IMR-90 (cell line): ENCODE measurements at regions not wholly inside any gene's neighbourhood (a gene's known extent, or its start where the extent isn't known, plus 50 kb on each side); places are given as distances from the start of the nearest gene placed in this dataset.

Source experiments
- ATAC-seq: fragments of 200-7000 bp; cut with Tn5 transposase; 2 replicates; pipeline ENCODE4 v1.9.1; 2020; ENCODE audit warnings: low read depth, mild to moderate bottlenecking, moderate library complexity
- BruUV-seq: library from RNA; stranded (reverse); fragments of 400-500 nt; replicated peaks from 2 replicates; lab custom pipeline; 2021; lab: Mats Ljungman, UMichigan
- CTCF ChIA-PET: fragments of 300-600 bp; formaldehyde crosslinking; extraction: SDS; loops from one replicate; lab custom pipeline; 2021; ENCODE audit warnings: antibody characterized with exemption; lab: Yijun Ruan, JAX
- POLR2A ChIA-PET: fragments of 300-600 bp; sonication (Branson Sonifier 250); formaldehyde crosslinking; loops from one replicate; lab custom pipeline; 2022; ENCODE audit warnings: antibody characterized with exemption; ENCODE audit not compliant: unreplicated experiment; lab: Charles Lee
- DNase-seq: peaks from one replicate; pipeline ENCODE4 v3.0.0; 2013
- H2AFZ ChIP-seq: replicated peaks from 2 replicates; pipeline ENCODE3; 2013; ENCODE audit warnings: low read length, mild to moderate bottlenecking; ENCODE audit not compliant: poor library complexity
- H2AK5ac ChIP-seq: 2 replicates; pipeline ENCODE4 v1.6.1; 2013; ENCODE audit warnings: low read depth, low read length, inconsistent platforms
- H2AK9ac ChIP-seq: replicated peaks from 2 replicates; pipeline ENCODE3; 2013; ENCODE audit warnings: mild to moderate bottlenecking, low read depth, low read length, moderate library complexity; ENCODE audit not compliant: poor library complexity
- H2BK120ac ChIP-seq: 2 replicates; pipeline ENCODE4 v1.6.1; 2013; ENCODE audit warnings: low read depth, low read length, inconsistent platforms
- H2BK15ac ChIP-seq: 3 replicates; pipeline ENCODE4 v1.6.1; 2013; ENCODE audit warnings: low read depth, low read length, inconsistent platforms
- H2BK20ac ChIP-seq: 2 replicates; pipeline ENCODE4 v1.6.1; 2013; ENCODE audit warnings: low read depth, mild to moderate bottlenecking, inconsistent platforms, low read length, moderate library complexity
- H2BK5ac ChIP-seq: 2 replicates; pipeline ENCODE4 v1.6.1; 2013; ENCODE audit warnings: mild to moderate bottlenecking, low read depth, low read length, inconsistent platforms; ENCODE audit not compliant: poor library complexity, severe bottlenecking
- H3K14ac ChIP-seq: replicated peaks from 2 replicates; pipeline ENCODE4 v1.6.1; 2013; ENCODE audit warnings: low read depth, low read length, inconsistent platforms
- H3K18ac ChIP-seq: 2 replicates; pipeline ENCODE4 v1.6.1; 2013; ENCODE audit warnings: low read depth, low read length, control low read depth
- H3K23ac ChIP-seq: 2 replicates; pipeline ENCODE4 v1.6.1; 2013; ENCODE audit warnings: low read depth, low read length, inconsistent platforms
- H3K27ac ChIP-seq: 2 replicates; pipeline ENCODE4 v1.5.1; 2013; ENCODE audit warnings: mild to moderate bottlenecking, control low read depth, low read length; ENCODE audit not compliant: insufficient read depth
- H3K27me3 ChIP-seq: 2 replicates; pipeline ENCODE4 v1.6.1; 2013; ENCODE audit warnings: low read length; ENCODE audit not compliant: control insufficient read depth, insufficient read depth
- H3K36me3 ChIP-seq: 2 replicates; pipeline ENCODE4 v1.6.1; 2013; ENCODE audit warnings: low read length, mixed read lengths; ENCODE audit not compliant: control insufficient read depth, insufficient read depth
- H3K4ac ChIP-seq: 2 replicates; pipeline ENCODE4 v1.6.1; 2013; ENCODE audit warnings: low read depth, low read length, inconsistent platforms
- H3K4me1 ChIP-seq: 2 replicates; pipeline ENCODE4 v1.6.1; 2013; ENCODE audit warnings: low read length, mixed read lengths; ENCODE audit not compliant: control insufficient read depth, insufficient read depth
- H3K4me2 ChIP-seq: 2 replicates; pipeline ENCODE4 v1.6.1; 2013; ENCODE audit warnings: low read depth, mild to moderate bottlenecking, control low read depth, low read length, moderate library complexity
- H3K4me3 ChIP-seq: 2 replicates; pipeline ENCODE4 v1.5.1; 2013; ENCODE audit warnings: low read depth, mild to moderate bottlenecking, control low read depth, low read length, moderate library complexity; ENCODE audit not compliant: insufficient read depth
- H3K56ac ChIP-seq: 2 replicates; pipeline ENCODE4 v1.6.1; 2013; ENCODE audit warnings: low read length, inconsistent platforms; ENCODE audit not compliant: insufficient read depth; ENCODE audit errors: extremely low read depth
- H3K79me1 ChIP-seq, 2 experiments: 2 replicates each; pipeline ENCODE4 v1.6.1; 2013; ENCODE audit warnings: low read length in 2 of 2, inconsistent platforms in 1 of 2, low read depth in 1 of 2
- H3K9ac ChIP-seq: 2 replicates; pipeline ENCODE4 v1.6.1; 2013; ENCODE audit warnings: low read depth, low read length, control low read depth
- H3K9me1 ChIP-seq: 2 replicates; pipeline ENCODE4 v1.6.1; 2013; ENCODE audit warnings: low read length, inconsistent platforms; ENCODE audit not compliant: insufficient read depth
- H3K9me3 ChIP-seq: 2 replicates; pipeline ENCODE4 v1.6.1; 2013; ENCODE audit warnings: low read length; ENCODE audit not compliant: control insufficient read depth, insufficient read depth
- H4K20me1 ChIP-seq: 2 replicates; pipeline ENCODE4 v1.6.1; 2013; ENCODE audit warnings: low read length, inconsistent platforms; ENCODE audit not compliant: insufficient read depth
- H4K5ac ChIP-seq: 2 replicates; pipeline ENCODE4 v1.6.1; 2013; ENCODE audit warnings: mild to moderate bottlenecking, low read depth, low read length, control low read depth
- H4K8ac ChIP-seq, 2 experiments: 2 replicates each; pipeline ENCODE4 v1.6.1; 2013; ENCODE audit warnings: low read depth in 2 of 2, low read length in 2 of 2, control low read depth in 1 of 2, inconsistent platforms in 1 of 2
- H4K91ac ChIP-seq: 2 replicates; pipeline ENCODE4 v1.6.1; 2013; ENCODE audit warnings: low read depth, low read length, inconsistent platforms; ENCODE audit not compliant: insufficient read depth
- BHLHE40 ChIP-seq: fragments of 150-350 bp; IDR thresholded peaks from 2 replicates; pipeline ENCODE4 v1.6.1; 2016; ENCODE audit warnings: mild to moderate bottlenecking, low read depth, low read length
- CEBPB ChIP-seq: IDR thresholded peaks from 2 replicates; pipeline ENCODE4 v1.6.1; 2012; ENCODE audit warnings: low read depth, low read length, improper control_type of control experiment
- CHD1 ChIP-seq: IDR thresholded peaks from 2 replicates; pipeline ENCODE4 v1.6.1; 2012; ENCODE audit warnings: low read depth, low read length, improper control_type of control experiment
- ELK1 ChIP-seq: fragments of 150-350 bp; IDR thresholded peaks from 2 replicates; pipeline ENCODE4 v1.6.1; 2016; ENCODE audit warnings: low read depth, mild to moderate bottlenecking, low read length, moderate library complexity, borderline replicate concordance
- FOS ChIP-seq: fragments of 150-350 bp; IDR thresholded peaks from 2 replicates; pipeline ENCODE4 v1.6.1; 2016; ENCODE audit warnings: low read depth, low read length
- MAFK ChIP-seq: IDR thresholded peaks from 2 replicates; pipeline ENCODE4 v1.6.1; 2012; ENCODE audit warnings: low read depth, low read length, improper control_type of control experiment
- MAZ ChIP-seq: IDR thresholded peaks from 2 replicates; pipeline ENCODE4 v1.6.1; 2012; ENCODE audit warnings: low read depth, mild to moderate bottlenecking, low read length, improper control_type of control experiment, moderate library complexity, borderline replicate concordance
- MXI1 ChIP-seq: IDR thresholded peaks from 2 replicates; pipeline ENCODE4 v1.6.1; 2012; ENCODE audit warnings: low read depth, mild to moderate bottlenecking, low read length, moderate library complexity, borderline replicate concordance
- NFE2L2 ChIP-seq: fragments of 150-350 bp; IDR thresholded peaks from 2 replicates; pipeline ENCODE4 v1.6.1; 2016; ENCODE audit warnings: low read depth, mild to moderate bottlenecking, low read length
- POLR2A ChIP-seq: IDR thresholded peaks from 2 replicates; pipeline ENCODE4 v1.6.1; 2012; ENCODE audit warnings: mild to moderate bottlenecking, low read depth, low read length
- RAD21 ChIP-seq: IDR thresholded peaks from 2 replicates; pipeline ENCODE4 v1.6.1; 2012; ENCODE audit warnings: low read length, improper control_type of control experiment
- RCOR1 ChIP-seq: IDR thresholded peaks from 2 replicates; pipeline ENCODE4 v1.6.1; 2012; ENCODE audit warnings: mild to moderate bottlenecking, low read length, improper control_type of control experiment; ENCODE audit not compliant: insufficient replicate concordance
- RFX5 ChIP-seq: IDR thresholded peaks from 2 replicates; pipeline ENCODE4 v1.8.0; 2012; ENCODE audit warnings: low read depth, mild to moderate bottlenecking, low read length, moderate library complexity
- SMC3 ChIP-seq: fragments of 150-350 bp; IDR thresholded peaks from 2 replicates; pipeline ENCODE4 v1.6.1; 2016; ENCODE audit warnings: low read depth, mild to moderate bottlenecking, antibody characterized with exemption, low read length, moderate library complexity
- WGBS, 2 experiments: methylation state at CpG; one replicate each; pipeline versions ENCODE4 v1.1.5 to v1.1.7; 2013; ENCODE audit warnings: missing lambda C conversion rate in 2 of 2; ENCODE audit not compliant: insufficient read length in 1 of 2; ENCODE audit errors: extremely low coverage in 2 of 2; 5-methylcytosine and 5-hydroxymethylcytosine counted together
- dilution Hi-C: fragments of 300-500 bp; cut with HindIII; formaldehyde crosslinking; loops from one replicate; pipeline ENCODE4 v1.14.3; 2018; ENCODE audit warnings: low sequenced_read_pairs; ENCODE audit not compliant: unreplicated experiment
- in situ Hi-C: fragments of 300-500 bp; cut with MboI; formaldehyde crosslinking; loops from 3 replicates; pipeline ENCODE4 v1.14.3; 2019; ENCODE audit warnings: low sequenced_read_pairs, inconsistent platforms, mixed read lengths
- intact Hi-C: fragments of 100-400 bp; cut with micrococcal nuclease; formaldehyde crosslinking; loops from 2 replicates; pipeline ENCODE4 v1.10.0; 2022
- TF ChIP-seq, protein P1 (sequence below): fragments of 150-350 bp; IDR thresholded peaks from 2 replicates; pipeline ENCODE4 v1.6.1; 2017; ENCODE audit warnings: mild to moderate bottlenecking, antibody characterized with exemption, low read length, low read depth
- TF ChIP-seq, protein P2 (sequence below): conservative IDR thresholded peaks from 2 replicates; pipeline ENCODE4 v1.5.1; 2012; ENCODE audit warnings: mild to moderate bottlenecking, low read depth, low read length, improper control_type of control experiment

DNA sequence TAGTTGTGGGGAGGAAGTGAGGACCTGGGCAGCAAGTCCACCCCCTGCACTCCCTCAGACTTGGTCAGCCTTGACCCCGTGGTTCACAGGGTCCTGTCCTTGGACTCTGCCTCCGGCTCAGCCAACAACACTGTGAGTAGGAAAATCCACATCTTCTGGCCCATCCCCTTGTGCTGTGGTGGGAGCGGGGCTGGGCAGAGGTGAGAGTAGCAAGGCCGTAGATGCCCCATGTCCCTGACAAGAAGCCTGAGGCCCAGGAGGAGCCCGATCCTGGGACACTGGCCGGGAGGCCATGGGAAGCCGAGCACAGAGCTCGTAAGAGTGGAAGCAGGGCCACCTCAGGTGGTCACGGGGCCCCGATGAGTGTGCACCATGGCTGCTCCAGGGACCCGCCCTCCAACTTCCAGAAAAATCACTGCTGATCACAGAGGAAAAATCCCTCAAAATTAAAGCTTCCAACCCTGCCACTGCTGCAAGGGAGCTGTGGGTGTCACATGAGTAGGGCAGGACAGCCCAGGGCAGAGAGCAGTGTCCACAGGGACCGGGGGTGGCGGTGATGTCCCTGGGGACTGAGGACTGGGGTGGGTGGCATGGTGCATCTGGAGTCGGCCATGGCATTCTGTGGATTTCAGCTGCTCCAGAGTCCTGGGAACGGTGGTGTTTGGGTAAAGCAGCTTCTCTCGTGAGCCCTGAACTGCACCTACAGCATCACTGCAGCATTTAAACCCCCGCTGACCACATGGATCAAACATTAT lies 189.4 kb downstream of the DLL1 start:
- Histone ChIP-seq H2AFZ (peak overlapping the region; percentile 3), H3K18ac (no peak overlapping the region), H3K79me1 (no peaks in the 10 kb centered on the region), H2BK120ac (no peak overlapping the region), H3K4ac (no peak overlapping the region), H2BK20ac (no peak overlapping the region), H2AK5ac (no peak overlapping the region), H2BK15ac (no peak overlapping the region), H3K27ac (no peak overlapping the region), H3K4me1 (no peaks in the 10 kb centered on the region), H3K23ac (no peak overlapping the region), H4K91ac (no peak overlapping the region), H3K9me1 (no peaks in the 10 kb centered on the region), H3K4me2 (no peak overlapping the region), H4K20me1 (no peaks in the 10 kb centered on the region), H2AK9ac (no peak overlapping the region), H3K4me3 (no peak overlapping the region), H3K9ac (no peak overlapping the region), H3K36me3 (no peaks in the 10 kb centered on the region), H3K14ac (no peak overlapping the region), H3K27me3 (no peaks in the 10 kb centered on the region), H4K5ac (no peak overlapping the region), H4K8ac (no peak overlapping the region), H3K9me3 (peaks cover 43% of the 10 kb centered on the region), H3K56ac (no peak overlapping the region), H2BK5ac (no peak overlapping the region)
- no peak for DNase-seq
- no TSS peak for BruUV-seq
- dilution Hi-C loops: no loop called here
- CTCF ChIA-PET: no interaction called here
- WGBS, 2 experiments: 71% methylated on average over 4 of the region's 17 CpGs; no CpG with 5 or more reads in 1 of the 2 experiments
- POLR2A ChIA-PET: no interaction called here
- in situ Hi-C loops: no loop called here
- no peak for ATAC-seq
- intact Hi-C loops: no loop called here
- TF ChIP-seq MAZ: no peak
- TF ChIP-seq FOS: no peak
- no peak for TF ChIP-seq NFE2L2
- no peak for TF ChIP-seq BHLHE40
- no peak for TF ChIP-seq POLR2A
- TF ChIP-seq MXI1: no peak
- TF ChIP-seq, protein P1, sequence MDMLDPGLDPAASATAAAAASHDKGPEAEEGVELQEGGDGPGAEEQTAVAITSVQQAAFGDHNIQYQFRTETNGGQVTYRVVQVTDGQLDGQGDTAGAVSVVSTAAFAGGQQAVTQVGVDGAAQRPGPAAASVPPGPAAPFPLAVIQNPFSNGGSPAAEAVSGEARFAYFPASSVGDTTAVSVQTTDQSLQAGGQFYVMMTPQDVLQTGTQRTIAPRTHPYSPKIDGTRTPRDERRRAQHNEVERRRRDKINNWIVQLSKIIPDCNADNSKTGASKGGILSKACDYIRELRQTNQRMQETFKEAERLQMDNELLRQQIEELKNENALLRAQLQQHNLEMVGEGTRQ: no peak
- TF ChIP-seq RCOR1: no peak
- no peak for TF ChIP-seq CEBPB
- TF ChIP-seq MAFK: no peak
- TF ChIP-seq ELK1: no peak
- no peak for TF ChIP-seq SMC3
- TF ChIP-seq RAD21: no peak
- TF ChIP-seq, protein P2, sequence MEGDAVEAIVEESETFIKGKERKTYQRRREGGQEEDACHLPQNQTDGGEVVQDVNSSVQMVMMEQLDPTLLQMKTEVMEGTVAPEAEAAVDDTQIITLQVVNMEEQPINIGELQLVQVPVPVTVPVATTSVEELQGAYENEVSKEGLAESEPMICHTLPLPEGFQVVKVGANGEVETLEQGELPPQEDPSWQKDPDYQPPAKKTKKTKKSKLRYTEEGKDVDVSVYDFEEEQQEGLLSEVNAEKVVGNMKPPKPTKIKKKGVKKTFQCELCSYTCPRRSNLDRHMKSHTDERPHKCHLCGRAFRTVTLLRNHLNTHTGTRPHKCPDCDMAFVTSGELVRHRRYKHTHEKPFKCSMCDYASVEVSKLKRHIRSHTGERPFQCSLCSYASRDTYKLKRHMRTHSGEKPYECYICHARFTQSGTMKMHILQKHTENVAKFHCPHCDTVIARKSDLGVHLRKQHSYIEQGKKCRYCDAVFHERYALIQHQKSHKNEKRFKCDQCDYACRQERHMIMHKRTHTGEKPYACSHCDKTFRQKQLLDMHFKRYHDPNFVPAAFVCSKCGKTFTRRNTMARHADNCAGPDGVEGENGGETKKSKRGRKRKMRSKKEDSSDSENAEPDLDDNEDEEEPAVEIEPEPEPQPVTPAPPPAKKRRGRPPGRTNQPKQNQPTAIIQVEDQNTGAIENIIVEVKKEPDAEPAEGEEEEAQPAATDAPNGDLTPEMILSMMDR: no peak
- TF ChIP-seq RFX5: no peak
- TF ChIP-seq CHD1: no peak
